Spleen (tissue), 7 donors: ENCODE measurements at regions not wholly inside any gene's neighbourhood (a gene's known extent, or its start where the extent isn't known, plus 50 kb on each side); places are given as distances from the start of the nearest gene placed in this dataset.

Source experiments
- CTCF ChIP-seq, 11 experiments: fragments of 200-600 bp in 7 of 11; fragments of 450-650 bp in 4 of 11; sonication (generic) in 4 of 11; IDR thresholded peaks in 8 of 11; conservative IDR thresholded peaks in 3 of 11; 1 replicate in 7 of 11; 2 replicates in 4 of 11; pipeline versions ENCODE4 v1.4.0 to v1.8.0; 2016 to 2021; ENCODE audit warnings: antibody characterized with exemption in 11 of 11, inconsistent platforms in 4 of 11, mild to moderate bottlenecking in 1 of 11
- POLR2AphosphoS5 ChIP-seq, 3 donors: sonication (generic); formaldehyde crosslinking; IDR thresholded peaks; one replicate each; pipeline ENCODE4 v1.5.1; 2017; ENCODE audit warnings: antibody characterized with exemption in 3 of 3
- donor health status: DM: no; HTN: no; CAD: no; lungs with moderate emphysema.
- donor health status: DM: no; HTN: no; CAD: no.
- donor health status: DM: no; HTN: no; CAD: no.

- no peak for TF ChIP-seq CTCF (IDR thresholded peaks at IDR 0.05 in 8 of 11, conservative IDR thresholded peaks at IDR 0.05 in 3 of 11)
- no peak for TF ChIP-seq POLR2AphosphoS5 (IDR thresholded peaks at IDR 0.05)
Measured at GRCh38 chr20:21826976-21827375, 121.5 kb downstream of the PAX1 start.
